IMR-90 (cell line): ENCODE measurements at regions not wholly inside any gene's neighbourhood (a gene's known extent, or its start where the extent isn't known, plus 50 kb on each side); places are given as distances from the start of the nearest gene placed in this dataset.

Experiments used
- CEBPB ChIP-seq: IDR thresholded peaks from 2 replicates; pipeline ENCODE4 v1.6.1; 2012; ENCODE audit warnings: low read depth, low read length, improper control_type of control experiment
- FOS ChIP-seq: fragments of 150-350 bp; IDR thresholded peaks from 2 replicates; pipeline ENCODE4 v1.6.1; 2016; ENCODE audit warnings: low read depth, low read length
- MAFK ChIP-seq: IDR thresholded peaks from 2 replicates; pipeline ENCODE4 v1.6.1; 2012; ENCODE audit warnings: low read depth, low read length, improper control_type of control experiment
- MAZ ChIP-seq: IDR thresholded peaks from 2 replicates; pipeline ENCODE4 v1.6.1; 2012; ENCODE audit warnings: low read depth, mild to moderate bottlenecking, low read length, improper control_type of control experiment, moderate library complexity, borderline replicate concordance
- MXI1 ChIP-seq: IDR thresholded peaks from 2 replicates; pipeline ENCODE4 v1.6.1; 2012; ENCODE audit warnings: low read depth, mild to moderate bottlenecking, low read length, moderate library complexity, borderline replicate concordance
- POLR2A ChIP-seq: IDR thresholded peaks from 2 replicates; pipeline ENCODE4 v1.6.1; 2012; ENCODE audit warnings: mild to moderate bottlenecking, low read depth, low read length
- RCOR1 ChIP-seq: IDR thresholded peaks from 2 replicates; pipeline ENCODE4 v1.6.1; 2012; ENCODE audit warnings: mild to moderate bottlenecking, low read length, improper control_type of control experiment; ENCODE audit not compliant: insufficient replicate concordance
- RFX5 ChIP-seq: IDR thresholded peaks from 2 replicates; pipeline ENCODE4 v1.8.0; 2012; ENCODE audit warnings: low read depth, mild to moderate bottlenecking, low read length, moderate library complexity
- SMC3 ChIP-seq: fragments of 150-350 bp; IDR thresholded peaks from 2 replicates; pipeline ENCODE4 v1.6.1; 2016; ENCODE audit warnings: low read depth, mild to moderate bottlenecking, antibody characterized with exemption, low read length, moderate library complexity
- TF ChIP-seq, protein P1 (sequence below): conservative IDR thresholded peaks from 2 replicates; pipeline ENCODE4 v1.5.1; 2012; ENCODE audit warnings: mild to moderate bottlenecking, low read depth, low read length, improper control_type of control experiment
- TF ChIP-seq, protein P2 (sequence below): fragments of 150-350 bp; IDR thresholded peaks from 2 replicates; pipeline ENCODE4 v1.6.1; 2017; ENCODE audit warnings: mild to moderate bottlenecking, antibody characterized with exemption, low read length, low read depth
- TF ChIP-seq, protein P3 (sequence below): fragments of 150-350 bp; IDR thresholded peaks from 2 replicates; pipeline ENCODE4 v1.6.1; 2016; ENCODE audit warnings: low read depth, mild to moderate bottlenecking, low read length, moderate library complexity, borderline replicate concordance

DNA sequence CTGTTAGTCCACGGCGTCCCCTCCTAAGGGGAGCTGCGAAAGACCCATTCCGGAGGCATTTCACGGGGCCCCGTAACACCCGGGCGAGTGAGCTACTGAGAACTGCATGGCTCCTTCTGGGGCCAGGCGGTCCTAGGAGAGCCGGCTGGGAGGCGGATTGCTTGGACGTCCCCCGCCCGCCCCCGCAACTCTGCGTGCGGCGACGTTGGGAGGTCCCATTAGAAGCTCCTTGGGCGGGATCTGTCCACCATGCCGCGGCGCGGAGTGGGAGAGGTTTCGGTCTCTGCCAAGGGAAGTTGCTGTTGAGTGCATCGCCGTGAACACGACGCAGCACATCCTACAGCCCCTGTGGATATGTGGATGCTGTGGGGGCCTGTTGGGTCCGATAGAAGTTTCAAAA lies 85.4 kb upstream of the IGFBP7 start:
- TF ChIP-seq, protein P1, sequence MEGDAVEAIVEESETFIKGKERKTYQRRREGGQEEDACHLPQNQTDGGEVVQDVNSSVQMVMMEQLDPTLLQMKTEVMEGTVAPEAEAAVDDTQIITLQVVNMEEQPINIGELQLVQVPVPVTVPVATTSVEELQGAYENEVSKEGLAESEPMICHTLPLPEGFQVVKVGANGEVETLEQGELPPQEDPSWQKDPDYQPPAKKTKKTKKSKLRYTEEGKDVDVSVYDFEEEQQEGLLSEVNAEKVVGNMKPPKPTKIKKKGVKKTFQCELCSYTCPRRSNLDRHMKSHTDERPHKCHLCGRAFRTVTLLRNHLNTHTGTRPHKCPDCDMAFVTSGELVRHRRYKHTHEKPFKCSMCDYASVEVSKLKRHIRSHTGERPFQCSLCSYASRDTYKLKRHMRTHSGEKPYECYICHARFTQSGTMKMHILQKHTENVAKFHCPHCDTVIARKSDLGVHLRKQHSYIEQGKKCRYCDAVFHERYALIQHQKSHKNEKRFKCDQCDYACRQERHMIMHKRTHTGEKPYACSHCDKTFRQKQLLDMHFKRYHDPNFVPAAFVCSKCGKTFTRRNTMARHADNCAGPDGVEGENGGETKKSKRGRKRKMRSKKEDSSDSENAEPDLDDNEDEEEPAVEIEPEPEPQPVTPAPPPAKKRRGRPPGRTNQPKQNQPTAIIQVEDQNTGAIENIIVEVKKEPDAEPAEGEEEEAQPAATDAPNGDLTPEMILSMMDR = no peak
- TF ChIP-seq POLR2A = no peak
- TF ChIP-seq CEBPB = no peak
- no peak for TF ChIP-seq MAZ
- no peak for TF ChIP-seq MXI1
- TF ChIP-seq RFX5 = no peak
- TF ChIP-seq, protein P2, sequence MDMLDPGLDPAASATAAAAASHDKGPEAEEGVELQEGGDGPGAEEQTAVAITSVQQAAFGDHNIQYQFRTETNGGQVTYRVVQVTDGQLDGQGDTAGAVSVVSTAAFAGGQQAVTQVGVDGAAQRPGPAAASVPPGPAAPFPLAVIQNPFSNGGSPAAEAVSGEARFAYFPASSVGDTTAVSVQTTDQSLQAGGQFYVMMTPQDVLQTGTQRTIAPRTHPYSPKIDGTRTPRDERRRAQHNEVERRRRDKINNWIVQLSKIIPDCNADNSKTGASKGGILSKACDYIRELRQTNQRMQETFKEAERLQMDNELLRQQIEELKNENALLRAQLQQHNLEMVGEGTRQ = no peak
- no peak for TF ChIP-seq RCOR1
- TF ChIP-seq, protein P3, sequence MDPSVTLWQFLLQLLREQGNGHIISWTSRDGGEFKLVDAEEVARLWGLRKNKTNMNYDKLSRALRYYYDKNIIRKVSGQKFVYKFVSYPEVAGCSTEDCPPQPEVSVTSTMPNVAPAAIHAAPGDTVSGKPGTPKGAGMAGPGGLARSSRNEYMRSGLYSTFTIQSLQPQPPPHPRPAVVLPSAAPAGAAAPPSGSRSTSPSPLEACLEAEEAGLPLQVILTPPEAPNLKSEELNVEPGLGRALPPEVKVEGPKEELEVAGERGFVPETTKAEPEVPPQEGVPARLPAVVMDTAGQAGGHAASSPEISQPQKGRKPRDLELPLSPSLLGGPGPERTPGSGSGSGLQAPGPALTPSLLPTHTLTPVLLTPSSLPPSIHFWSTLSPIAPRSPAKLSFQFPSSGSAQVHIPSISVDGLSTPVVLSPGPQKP = no peak
- TF ChIP-seq FOS = no peak
- TF ChIP-seq MAFK = no peak
- TF ChIP-seq SMC3 = no peak
